Neural cell (in vitro differentiated cells): ENCODE measurements at regions not wholly inside any gene's neighbourhood (a gene's known extent, or its start where the extent isn't known, plus 50 kb on each side); places are given as distances from the start of the nearest gene placed in this dataset.

Experiments
- RAD21 ChIP-seq: fragments of 450-650 bp; conservative IDR thresholded peaks from 2 replicates; pipeline ENCODE4 v1.6.1; 2014; ENCODE audit warnings: antibody characterized with exemption, mild to moderate bottlenecking, moderate library complexity
- TF ChIP-seq, protein P1 (sequence below): fragments of 450-650 bp; IDR thresholded peaks from 2 replicates; pipeline ENCODE4 v1.5.1; 2014; ENCODE audit warnings: antibody characterized with exemption, mild to moderate bottlenecking, moderate library complexity; ENCODE audit not compliant: poor library complexity, severe bottlenecking

DNA sequence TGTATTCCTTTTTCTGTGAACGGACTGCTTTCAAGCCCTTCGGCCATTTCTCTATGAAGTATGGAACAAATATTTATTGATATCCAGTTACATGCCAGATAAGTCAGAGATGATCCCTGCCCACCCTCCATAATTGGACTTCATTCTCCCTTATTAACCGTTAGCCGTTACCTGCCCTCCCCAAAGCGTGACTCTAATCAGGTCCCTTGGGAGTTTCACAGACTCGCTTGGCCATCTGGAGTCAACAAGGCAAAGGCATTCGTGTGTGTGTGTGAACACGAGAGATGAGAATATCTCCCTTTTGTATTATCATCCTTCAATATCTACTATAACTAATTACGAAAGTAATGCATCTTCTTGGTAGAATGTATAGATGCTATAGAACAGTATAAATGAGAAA, 314.5 kb downstream of the TLE3 start:
- TF ChIP-seq, protein P1, sequence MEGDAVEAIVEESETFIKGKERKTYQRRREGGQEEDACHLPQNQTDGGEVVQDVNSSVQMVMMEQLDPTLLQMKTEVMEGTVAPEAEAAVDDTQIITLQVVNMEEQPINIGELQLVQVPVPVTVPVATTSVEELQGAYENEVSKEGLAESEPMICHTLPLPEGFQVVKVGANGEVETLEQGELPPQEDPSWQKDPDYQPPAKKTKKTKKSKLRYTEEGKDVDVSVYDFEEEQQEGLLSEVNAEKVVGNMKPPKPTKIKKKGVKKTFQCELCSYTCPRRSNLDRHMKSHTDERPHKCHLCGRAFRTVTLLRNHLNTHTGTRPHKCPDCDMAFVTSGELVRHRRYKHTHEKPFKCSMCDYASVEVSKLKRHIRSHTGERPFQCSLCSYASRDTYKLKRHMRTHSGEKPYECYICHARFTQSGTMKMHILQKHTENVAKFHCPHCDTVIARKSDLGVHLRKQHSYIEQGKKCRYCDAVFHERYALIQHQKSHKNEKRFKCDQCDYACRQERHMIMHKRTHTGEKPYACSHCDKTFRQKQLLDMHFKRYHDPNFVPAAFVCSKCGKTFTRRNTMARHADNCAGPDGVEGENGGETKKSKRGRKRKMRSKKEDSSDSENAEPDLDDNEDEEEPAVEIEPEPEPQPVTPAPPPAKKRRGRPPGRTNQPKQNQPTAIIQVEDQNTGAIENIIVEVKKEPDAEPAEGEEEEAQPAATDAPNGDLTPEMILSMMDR = no peak
- no peak for TF ChIP-seq RAD21
